Upper lobe of left lung (tissue), 6 donors: ENCODE measurements at regions not wholly inside any gene's neighbourhood (a gene's known extent, or its start where the extent isn't known, plus 50 kb on each side); places are given as distances from the start of the nearest gene placed in this dataset.

ENCODE experiments used
- ATAC-seq, 2 donors: fragments of 200-7000 bp; cut with Tn5 transposase; one replicate each; pipeline ENCODE4 v1.9.1; 2022; ENCODE audit warnings: mild to moderate bottlenecking in 2 of 2, moderate library complexity in 2 of 2; ENCODE audit not compliant: low FRiP score in 2 of 2
- DNase-seq, 2 donors: peaks; one replicate each; pipeline ENCODE4 v3.0.0-alpha.2; 2019 to 2020
- H3K27ac ChIP-seq, 4 donors: fragments of 200-600 bp; sonication (generic); one replicate each; pipeline ENCODE4 v1.5.1; 2016 to 2019
- H3K27me3 ChIP-seq, 4 donors: fragments of 200-600 bp; sonication (generic); one replicate each; pipeline ENCODE4 v1.5.1; 2017 to 2019
- H3K36me3 ChIP-seq, 4 donors: fragments of 200-600 bp; sonication (generic); one replicate each; pipeline ENCODE4 v1.5.1; 2016 to 2019
- H3K4me1 ChIP-seq, 4 donors: fragments of 200-600 bp; sonication (generic); one replicate each; pipeline ENCODE4 v1.5.1; 2018 to 2019
- H3K4me3 ChIP-seq, 4 donors: fragments of 200-600 bp; sonication (generic); one replicate each; pipeline ENCODE4 v1.5.1; 2017 to 2019; ENCODE audit warnings: mild to moderate bottlenecking in 2 of 4, moderate library complexity in 1 of 4
- H3K9me3 ChIP-seq, 4 donors: fragments of 200-600 bp; sonication (generic); one replicate each; pipeline ENCODE4 v1.5.1; 2018 to 2019
- CTCF ChIP-seq, 6 experiments: fragments of 450-650 bp in 4 of 6; fragments of 200-600 bp in 2 of 6; sonication (generic) in 2 of 6; IDR thresholded peaks; one replicate each; pipeline ENCODE4 v1.5.1; 2016 to 2019; ENCODE audit warnings: antibody characterized with exemption in 6 of 6
- EP300 ChIP-seq, 4 donors: sonication (generic); formaldehyde crosslinking; IDR thresholded peaks; one replicate each; pipeline ENCODE4 v1.5.1; 2017; ENCODE audit warnings: antibody characterized with exemption in 4 of 4, control low read depth in 2 of 4
- POLR2A ChIP-seq, 4 donors: fragments of 450-650 bp; IDR thresholded peaks; one replicate each; pipeline ENCODE4 v1.5.1; 2016 to 2017; ENCODE audit warnings: antibody characterized with exemption in 4 of 4, mild to moderate bottlenecking in 2 of 4
- POLR2AphosphoS5 ChIP-seq, 2 donors: sonication (generic); formaldehyde crosslinking; IDR thresholded peaks; one replicate each; pipeline ENCODE4 v1.5.1; 2017; ENCODE audit warnings: antibody characterized with exemption in 2 of 2
- WGBS, 2 donors: methylation state at CpG; one replicate each; pipeline ENCODE4 v1.1.5; 2017 to 2018; 5-methylcytosine and 5-hydroxymethylcytosine counted together
- donor health status: DM: no; HTN: no; CAD: no; lungs with moderate emphysema.
- donor health status: DM: no; HTN: yes; CAD: no; lungs with severe emphysema.

- no peaks in the 10 kb centered on the region for H3K36me3 ChIP-seq
- TF ChIP-seq POLR2A (IDR thresholded peaks at IDR 0.05) (no peak), CTCF (IDR thresholded peaks at IDR 0.05) (no peak), EP300 (IDR thresholded peaks at IDR 0.05) (no peak), POLR2AphosphoS5 (IDR thresholded peaks at IDR 0.05) (no peak)
Measured at GRCh38 chr5:111933086-111933485, 176.1 kb upstream of the NREP start.

DNA sequence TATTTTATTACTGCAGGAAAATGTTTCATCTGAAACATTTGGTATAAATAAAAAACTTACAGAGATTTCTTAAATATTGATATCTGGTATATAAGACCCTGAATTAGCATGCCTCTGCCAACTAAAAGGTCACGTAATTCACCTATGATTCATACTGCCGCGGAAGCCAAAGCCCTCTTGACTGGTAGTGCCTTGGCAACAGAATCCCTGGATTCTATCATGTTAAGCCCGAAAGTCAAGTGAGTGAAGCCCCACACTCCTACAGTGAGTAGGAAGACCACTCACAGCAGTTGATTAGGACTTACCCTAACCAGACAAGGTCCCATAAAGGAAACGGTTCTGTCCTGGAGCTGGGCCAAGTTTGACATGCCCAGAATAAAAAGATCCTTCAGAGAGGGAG, 175.6 kb upstream of the NREP start:
- DNase-seq (peak in 1 of 2 donors; percentile 26), ATAC-seq (no peak)
- Histone ChIP-seq H3K27ac (no peak overlapping the region), H3K9me3 (no peaks in the 10 kb centered on the region), H3K4me3 (no peak overlapping the region), H3K4me1 (peaks cover 0 to 5% (median 0%) of the 10 kb centered on the region in 4 donors), H3K27me3 (no peaks in the 10 kb centered on the region), H3K36me3 (no peaks in the 10 kb centered on the region)
- 60 to 69% methylated on average over 5 of the region's 5 CpGs for WGBS, 2 donors
- TF ChIP-seq POLR2A (IDR thresholded peaks at IDR 0.05): no peak
- TF ChIP-seq CTCF (IDR thresholded peaks at IDR 0.05): no peak
- TF ChIP-seq EP300 (IDR thresholded peaks at IDR 0.05): no peak
- no peak for TF ChIP-seq POLR2AphosphoS5 (IDR thresholded peaks at IDR 0.05)

More at GRCh38 chr5:111933086-111933485, 176.1 kb upstream of the NREP start:
- H3K27me3 ChIP-seq: no peaks in the 10 kb centered on the region
- H3K4me1 ChIP-seq: peaks cover 0 to 5% (median 0%) of the 10 kb centered on the region in 4 donors
- DNase-seq (no peak), ATAC-seq (no peak)
- H3K4me3 ChIP-seq: no peak overlapping the region
- no peaks in the 10 kb centered on the region for H3K9me3 ChIP-seq
- H3K27ac ChIP-seq: no peak overlapping the region
- WGBS, 2 donors: 43 to 65% methylated on average over 2 of the region's 2 CpGs

GRCh38 chr5:111932199-111932598, 175.2 kb upstream of the NREP start:
- Histone ChIP-seq H3K27me3 (no peaks in the 10 kb centered on the region), H3K36me3 (no peaks in the 10 kb centered on the region), H3K4me3 (no peak overlapping the region), H3K4me1 (peaks cover 0 to 5% (median 0%) of the 10 kb centered on the region in 4 donors), H3K9me3 (no peaks in the 10 kb centered on the region), H3K27ac (no peak overlapping the region)
- DNase-seq (no peak), ATAC-seq (no peak)
- TF ChIP-seq POLR2A (IDR thresholded peaks at IDR 0.05) (no peak), CTCF (IDR thresholded peaks at IDR 0.05) (no peak), POLR2AphosphoS5 (IDR thresholded peaks at IDR 0.05) (no peak), EP300 (IDR thresholded peaks at IDR 0.05) (no peak)

- TF ChIP-seq POLR2A (IDR thresholded peaks at IDR 0.05) (no peak), POLR2AphosphoS5 (IDR thresholded peaks at IDR 0.05) (no peak), CTCF (IDR thresholded peaks at IDR 0.05) (no peak), EP300 (IDR thresholded peaks at IDR 0.05) (no peak)
- WGBS, 2 donors: 78 to 91% methylated on average over 2 of the region's 2 CpGs
Measured at GRCh38 chr5:111931655-111932054, 174.7 kb upstream of the NREP start.

DNA sequence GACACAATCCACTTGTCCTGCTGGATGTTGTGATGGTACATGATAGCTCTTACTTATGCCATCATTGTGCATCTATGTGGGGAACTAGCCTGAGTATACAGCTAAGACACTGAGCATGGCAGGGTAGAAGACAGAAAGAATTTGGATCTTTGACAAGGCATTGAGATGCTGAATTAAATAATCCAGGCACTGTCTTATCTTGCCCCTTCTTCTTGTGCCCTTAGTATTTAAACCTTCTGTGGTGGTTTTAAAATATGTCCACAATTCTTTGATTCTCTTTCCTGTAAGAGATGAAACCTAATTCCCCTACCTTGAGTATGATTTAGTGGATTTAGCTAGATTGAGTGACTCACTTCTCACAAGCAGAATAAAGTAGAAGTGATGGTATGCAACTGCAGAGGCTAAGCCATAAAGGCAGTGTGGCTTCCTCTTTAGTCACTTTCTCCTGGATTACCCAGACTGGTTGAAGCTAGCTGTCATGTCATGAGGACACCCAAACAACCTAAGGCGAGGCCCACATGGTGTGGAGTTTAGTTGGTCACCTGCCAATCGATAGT, 174.0 kb upstream of the NREP start:
- no peaks in the 10 kb centered on the region for H3K36me3 ChIP-seq
- H3K27me3 ChIP-seq: no peaks in the 10 kb centered on the region
- no peak overlapping the region for H3K27ac ChIP-seq
- WGBS, 2 donors: 81 to 93% methylated on average over 2 of the region's 2 CpGs
- ATAC-seq (no peak), DNase-seq (peak in 1 of 2 donors; percentile 33)
- no peaks in the 10 kb centered on the region for H3K9me3 ChIP-seq
- H3K4me1 ChIP-seq: peaks cover 0 to 5% (median 0%) of the 10 kb centered on the region in 4 donors
- no peak overlapping the region for H3K4me3 ChIP-seq
- TF ChIP-seq CTCF (IDR thresholded peaks at IDR 0.05) (no peak), POLR2AphosphoS5 (IDR thresholded peaks at IDR 0.05) (no peak), POLR2A (IDR thresholded peaks at IDR 0.05) (no peak), EP300 (IDR thresholded peaks at IDR 0.05) (no peak)

More at GRCh38 chr5:111931655-111932054, 174.7 kb upstream of the NREP start:
- Histone ChIP-seq H3K27ac (no peak overlapping the region), H3K36me3 (no peaks in the 10 kb centered on the region), H3K27me3 (no peaks in the 10 kb centered on the region), H3K4me3 (no peak overlapping the region), H3K9me3 (no peaks in the 10 kb centered on the region), H3K4me1 (peaks cover 0 to 5% (median 0%) of the 10 kb centered on the region in 4 donors)
- DNase-seq (no peak), ATAC-seq (no peak)
